Neural cell (in vitro differentiated cells): ENCODE measurements at regions not wholly inside any gene's neighbourhood (a gene's known extent, or its start where the extent isn't known, plus 50 kb on each side); places are given as distances from the start of the nearest gene placed in this dataset.

Experiments used
- H2AFZ ChIP-seq: fragments of 200-600, 300-800 bp; sonication (generic), shearing (Covaris generic); 2 replicates; pipeline ENCODE4 v1.6.0; 2014; ENCODE audit warnings: low read depth, mild to moderate bottlenecking, antibody characterized with exemption, low read length, moderate library complexity
- H3F3A ChIP-seq: fragments of 200-600 bp; shearing (Covaris generic); 2 replicates; pipeline ENCODE4 v1.6.1; 2016; ENCODE audit warnings: mild to moderate bottlenecking, moderate library complexity, mixed read lengths, antibody characterized with exemption, low read length; ENCODE audit not compliant: insufficient read depth, poor library complexity, severe bottlenecking
- H3K27ac ChIP-seq: fragments of 200-600, 300-800 bp; sonication (generic), shearing (Covaris generic); 2 replicates; pipeline ENCODE4 v1.5.1; 2014; ENCODE audit warnings: mild to moderate bottlenecking, low read length, moderate library complexity
- H3K27me3 ChIP-seq: fragments of 300-800, 200-600 bp; sonication (generic), shearing (Covaris generic); 2 replicates; pipeline ENCODE4 v1.6.0; 2014; ENCODE audit warnings: mild to moderate bottlenecking, low read depth, low read length, moderate library complexity; ENCODE audit not compliant: insufficient read depth
- H3K36me3 ChIP-seq: fragments of 300-800, 200-600 bp; sonication (generic), shearing (Covaris generic); 2 replicates; pipeline ENCODE4 v1.5.1; 2014; ENCODE audit warnings: mild to moderate bottlenecking, antibody characterized with exemption, low read length, moderate library complexity; ENCODE audit not compliant: insufficient read depth
- H3K4me2 ChIP-seq: fragments of 300-800, 200-600 bp; sonication (generic), shearing (Covaris generic); 2 replicates; pipeline ENCODE4 v1.6.0; 2014; ENCODE audit warnings: mild to moderate bottlenecking, low read length
- H3K4me3 ChIP-seq: fragments of 300-800, 200-600 bp; sonication (generic), shearing (Covaris generic); 2 replicates; pipeline ENCODE4 v1.5.1; 2014; ENCODE audit warnings: mild to moderate bottlenecking, low read length, moderate library complexity
- H3K79me2 ChIP-seq: fragments of 200-600 bp; shearing (Covaris generic); replicated peaks from 2 replicates; pipeline ENCODE4 v1.6.0; 2014; ENCODE audit warnings: mild to moderate bottlenecking, low read length, moderate library complexity; ENCODE audit not compliant: insufficient read depth
- H3K9ac ChIP-seq: fragments of 300-800, 200-600 bp; sonication (generic), shearing (Covaris generic); 2 replicates; pipeline ENCODE4 v1.6.1; 2016; ENCODE audit warnings: mild to moderate bottlenecking, low read length, mixed read lengths
- H3K9me2 ChIP-seq: fragments of 200-600 bp; shearing (Covaris generic); 2 replicates; pipeline ENCODE4 v1.6.1; 2016; ENCODE audit warnings: mild to moderate bottlenecking, low read length, mixed read lengths; ENCODE audit not compliant: insufficient read depth
- H3K9me3 ChIP-seq: fragments of 200-600, 300-800 bp; sonication (generic), shearing (Covaris generic); 2 replicates; pipeline ENCODE4 v1.6.1; 2016; ENCODE audit warnings: mild to moderate bottlenecking, mixed run types, low read length, moderate library complexity, mixed read lengths
- H4K20me1 ChIP-seq: fragments of 200-600 bp; shearing (Covaris generic); 2 replicates; pipeline ENCODE4 v1.6.1; 2016; ENCODE audit warnings: mild to moderate bottlenecking, mixed run types; ENCODE audit not compliant: insufficient read depth
- CTCF ChIP-seq: fragments of 450-650 bp; IDR thresholded peaks from 2 replicates; pipeline ENCODE4 v1.5.1; 2014; ENCODE audit warnings: antibody characterized with exemption, mild to moderate bottlenecking, moderate library complexity; ENCODE audit not compliant: poor library complexity, severe bottlenecking
- EP300 ChIP-seq: fragments of 450-650 bp; conservative IDR thresholded peaks from 2 replicates; pipeline ENCODE4 v1.6.1; 2014; ENCODE audit warnings: antibody characterized with exemption, mild to moderate bottlenecking, moderate library complexity; ENCODE audit not compliant: poor library complexity, severe bottlenecking
- EZH2 ChIP-seq: fragments of 200-600, 300-800 bp; shearing (Covaris generic), sonication (generic); IDR thresholded peaks from 2 replicates; pipeline ENCODE4 v1.6.1; 2014; ENCODE audit warnings: antibody characterized with exemption, low read length, borderline replicate concordance, mild to moderate bottlenecking; ENCODE audit not compliant: insufficient read depth, poor library complexity, severe bottlenecking
- MXI1 ChIP-seq: fragments of 450-650 bp; conservative IDR thresholded peaks from 2 replicates; pipeline ENCODE4 v1.6.1; 2014; ENCODE audit warnings: antibody characterized with exemption, mild to moderate bottlenecking; ENCODE audit not compliant: poor library complexity, severe bottlenecking
- POLR2AphosphoS5 ChIP-seq: IDR thresholded peaks from 2 replicates; pipeline ENCODE4 v1.6.1; 2012
- RAD21 ChIP-seq: fragments of 450-650 bp; conservative IDR thresholded peaks from 2 replicates; pipeline ENCODE4 v1.6.1; 2014; ENCODE audit warnings: antibody characterized with exemption, mild to moderate bottlenecking, moderate library complexity
- SMC3 ChIP-seq: fragments of 450-650 bp; conservative IDR thresholded peaks from 2 replicates; pipeline ENCODE4 v1.6.1; 2014; ENCODE audit warnings: antibody characterized with exemption, mild to moderate bottlenecking, moderate library complexity; ENCODE audit not compliant: poor library complexity
- TAF1 ChIP-seq: IDR thresholded peaks from 2 replicates; pipeline ENCODE4 v1.6.1; 2012; ENCODE audit warnings: low read depth
- TF ChIP-seq, protein P1 (sequence below): IDR thresholded peaks from 2 replicates; pipeline ENCODE4 v1.6.1; 2012; ENCODE audit warnings: borderline replicate concordance

DNA sequence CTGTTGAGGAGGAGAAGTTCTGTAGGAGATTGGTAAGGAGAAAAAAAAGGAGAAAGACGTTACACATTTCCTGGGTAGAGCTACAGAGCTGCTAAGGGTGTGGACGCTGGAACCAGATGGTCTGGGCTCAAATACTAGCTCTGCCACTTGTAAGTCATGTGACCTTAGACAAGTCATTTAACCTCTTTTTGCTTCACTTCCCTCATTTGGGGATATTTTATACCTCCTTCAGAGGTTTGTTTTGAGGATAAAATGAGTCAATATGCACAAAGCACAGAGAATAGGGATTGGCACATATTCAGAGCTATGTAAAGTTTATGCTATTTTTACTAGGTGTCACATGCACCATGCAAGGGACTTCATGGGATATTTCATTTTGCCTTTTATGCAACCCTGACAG lies 708.8 kb downstream of the DHX35 start:
- H3K9ac ChIP-seq, result no peak overlapping the region
- no peaks in the 10 kb centered on the region for H3F3A ChIP-seq
- H3K36me3 ChIP-seq, result no peaks in the 10 kb centered on the region
- H3K9me2 ChIP-seq, result no peaks in the 10 kb centered on the region
- no peaks in the 10 kb centered on the region for H4K20me1 ChIP-seq
- no peak overlapping the region for H3K27ac ChIP-seq
- no peaks in the 10 kb centered on the region for H3K27me3 ChIP-seq
- no peak overlapping the region for H3K4me3 ChIP-seq
- TF ChIP-seq TAF1, result no peak
- TF ChIP-seq CTCF, result no peak
- no peak for TF ChIP-seq EZH2
- TF ChIP-seq SMC3, result no peak
- no peak for TF ChIP-seq POLR2AphosphoS5
- TF ChIP-seq, protein P1, sequence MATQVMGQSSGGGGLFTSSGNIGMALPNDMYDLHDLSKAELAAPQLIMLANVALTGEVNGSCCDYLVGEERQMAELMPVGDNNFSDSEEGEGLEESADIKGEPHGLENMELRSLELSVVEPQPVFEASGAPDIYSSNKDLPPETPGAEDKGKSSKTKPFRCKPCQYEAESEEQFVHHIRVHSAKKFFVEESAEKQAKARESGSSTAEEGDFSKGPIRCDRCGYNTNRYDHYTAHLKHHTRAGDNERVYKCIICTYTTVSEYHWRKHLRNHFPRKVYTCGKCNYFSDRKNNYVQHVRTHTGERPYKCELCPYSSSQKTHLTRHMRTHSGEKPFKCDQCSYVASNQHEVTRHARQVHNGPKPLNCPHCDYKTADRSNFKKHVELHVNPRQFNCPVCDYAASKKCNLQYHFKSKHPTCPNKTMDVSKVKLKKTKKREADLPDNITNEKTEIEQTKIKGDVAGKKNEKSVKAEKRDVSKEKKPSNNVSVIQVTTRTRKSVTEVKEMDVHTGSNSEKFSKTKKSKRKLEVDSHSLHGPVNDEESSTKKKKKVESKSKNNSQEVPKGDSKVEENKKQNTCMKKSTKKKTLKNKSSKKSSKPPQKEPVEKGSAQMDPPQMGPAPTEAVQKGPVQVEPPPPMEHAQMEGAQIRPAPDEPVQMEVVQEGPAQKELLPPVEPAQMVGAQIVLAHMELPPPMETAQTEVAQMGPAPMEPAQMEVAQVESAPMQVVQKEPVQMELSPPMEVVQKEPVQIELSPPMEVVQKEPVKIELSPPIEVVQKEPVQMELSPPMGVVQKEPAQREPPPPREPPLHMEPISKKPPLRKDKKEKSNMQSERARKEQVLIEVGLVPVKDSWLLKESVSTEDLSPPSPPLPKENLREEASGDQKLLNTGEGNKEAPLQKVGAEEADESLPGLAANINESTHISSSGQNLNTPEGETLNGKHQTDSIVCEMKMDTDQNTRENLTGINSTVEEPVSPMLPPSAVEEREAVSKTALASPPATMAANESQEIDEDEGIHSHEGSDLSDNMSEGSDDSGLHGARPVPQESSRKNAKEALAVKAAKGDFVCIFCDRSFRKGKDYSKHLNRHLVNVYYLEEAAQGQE, result no peak
- H2AFZ ChIP-seq, result no peak overlapping the region
- H3K79me2 ChIP-seq, result no peaks in the 10 kb centered on the region
- no peak overlapping the region for H3K4me2 ChIP-seq
- no peaks in the 10 kb centered on the region for H3K9me3 ChIP-seq

- no peak overlapping the region for H2AFZ ChIP-seq
- H3F3A ChIP-seq, result no peaks in the 10 kb centered on the region
- TF ChIP-seq RAD21, result no peak
- no peak for TF ChIP-seq TAF1
- TF ChIP-seq SMC3, result no peak
- no peak for TF ChIP-seq MXI1
- no peak for TF ChIP-seq EP300
- no peak for TF ChIP-seq EZH2
- TF ChIP-seq, protein P1, result no peak
- no peak for TF ChIP-seq CTCF
- TF ChIP-seq POLR2AphosphoS5, result no peak
- no peaks in the 10 kb centered on the region for H4K20me1 ChIP-seq
- H3K9ac ChIP-seq, result no peak overlapping the region
- H3K9me3 ChIP-seq, result no peaks in the 10 kb centered on the region
- no peaks in the 10 kb centered on the region for H3K79me2 ChIP-seq
- H3K36me3 ChIP-seq, result no peaks in the 10 kb centered on the region
- no peak overlapping the region for H3K4me2 ChIP-seq
- H3K27ac ChIP-seq, result no peak overlapping the region
- H3K27me3 ChIP-seq, result no peaks in the 10 kb centered on the region
- H3K4me3 ChIP-seq, result no peak overlapping the region
- H3K9me2 ChIP-seq, result no peaks in the 10 kb centered on the region
Measured at GRCh38 chr20:39669659-39670058, 707.5 kb downstream of the DHX35 start.
